GM12878 (cell line): ENCODE measurements at regions not wholly inside any gene's neighbourhood (a gene's known extent, or its start where the extent isn't known, plus 50 kb on each side); places are given as distances from the start of the nearest gene placed in this dataset.

Experiments
- CTCF ChIP-seq, 3 experiments: IDR thresholded peaks in 2 of 3; conservative IDR thresholded peaks in 1 of 3; 2 replicates each; pipeline ENCODE4 v1.5.1; 2011; ENCODE audit warnings: low read depth in 3 of 3, low read length in 3 of 3, mild to moderate bottlenecking in 3 of 3, control low read depth in 2 of 3, moderate library complexity in 2 of 3, inconsistent platforms in 1 of 3, mixed read lengths in 1 of 3; ENCODE audit not compliant: control insufficient read depth in 2 of 3, insufficient read depth in 1 of 3; ENCODE audit errors: extremely low read depth in 1 of 3
- REST ChIP-seq: IDR thresholded peaks from 2 replicates; pipeline ENCODE4 v1.6.1; 2012; ENCODE audit warnings: mild to moderate bottlenecking, low read depth, low read length
- SRF ChIP-seq, 2 experiments: IDR thresholded peaks; 2 replicates each; pipeline ENCODE4 v1.6.1; 2011; ENCODE audit warnings: low read depth in 2 of 2, low read length in 2 of 2, mild to moderate bottlenecking in 1 of 2, moderate library complexity in 1 of 2

- TF ChIP-seq CTCF (IDR thresholded peaks at IDR 0.05 in 2 of 3, conservative IDR thresholded peaks at IDR 0.05 in 1 of 3; ENCODE audit: control insufficient read depth in 2 of 3, extremely low read depth in 1 of 3, insufficient read depth in 1 of 3, low read depth in 3 of 3, low read length in 3 of 3) (no peak), SRF (IDR thresholded peaks at IDR 0.05; ENCODE audit: low read depth in 2 of 2, low read length in 2 of 2) (no peak), REST (no peak)
Observed at GRCh38 chr5:124194282-124194681, 552.2 kb downstream of the ZNF608 start.
